ENCODE measurements at regions not wholly inside any gene's neighbourhood (a gene's known extent, or its start where the extent isn't known, plus 50 kb on each side); places are given as distances from the start of the nearest gene placed in this dataset.

DNA sequence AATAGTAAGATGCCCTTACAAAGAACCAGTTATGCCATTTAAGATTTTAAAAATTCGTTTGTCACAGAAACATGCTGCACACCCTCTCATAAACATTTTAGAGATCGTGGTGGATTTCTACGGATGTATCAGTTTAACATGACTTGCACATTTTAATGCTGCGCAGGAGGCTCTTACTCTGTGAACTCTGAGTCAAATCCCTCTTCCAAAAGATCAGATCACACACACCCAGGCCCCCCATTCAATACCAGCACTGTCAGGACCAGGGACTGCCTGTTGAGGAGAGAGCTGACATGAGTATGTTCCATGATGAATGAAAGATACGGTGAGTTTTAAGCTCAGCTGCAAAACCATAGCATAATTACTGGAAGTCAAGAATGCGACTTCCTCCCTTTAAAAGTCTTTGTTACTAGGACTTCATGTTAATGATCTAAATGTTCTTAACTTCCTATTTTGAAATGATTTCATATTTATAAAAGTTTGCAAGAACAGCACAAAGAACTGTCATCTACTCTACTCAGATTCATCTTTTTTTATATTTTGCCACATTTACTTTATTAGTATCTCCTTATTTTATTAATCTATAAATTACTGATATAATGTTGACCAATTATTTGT lies 500.2 kb downstream of the GLRX3 start:
- no peak for ATAC-seq
- DNase-seq: no peak
- WGBS, 2 donors: 69% methylated on average over 6 of the region's 6 CpGs
- TF ChIP-seq, protein P1, sequence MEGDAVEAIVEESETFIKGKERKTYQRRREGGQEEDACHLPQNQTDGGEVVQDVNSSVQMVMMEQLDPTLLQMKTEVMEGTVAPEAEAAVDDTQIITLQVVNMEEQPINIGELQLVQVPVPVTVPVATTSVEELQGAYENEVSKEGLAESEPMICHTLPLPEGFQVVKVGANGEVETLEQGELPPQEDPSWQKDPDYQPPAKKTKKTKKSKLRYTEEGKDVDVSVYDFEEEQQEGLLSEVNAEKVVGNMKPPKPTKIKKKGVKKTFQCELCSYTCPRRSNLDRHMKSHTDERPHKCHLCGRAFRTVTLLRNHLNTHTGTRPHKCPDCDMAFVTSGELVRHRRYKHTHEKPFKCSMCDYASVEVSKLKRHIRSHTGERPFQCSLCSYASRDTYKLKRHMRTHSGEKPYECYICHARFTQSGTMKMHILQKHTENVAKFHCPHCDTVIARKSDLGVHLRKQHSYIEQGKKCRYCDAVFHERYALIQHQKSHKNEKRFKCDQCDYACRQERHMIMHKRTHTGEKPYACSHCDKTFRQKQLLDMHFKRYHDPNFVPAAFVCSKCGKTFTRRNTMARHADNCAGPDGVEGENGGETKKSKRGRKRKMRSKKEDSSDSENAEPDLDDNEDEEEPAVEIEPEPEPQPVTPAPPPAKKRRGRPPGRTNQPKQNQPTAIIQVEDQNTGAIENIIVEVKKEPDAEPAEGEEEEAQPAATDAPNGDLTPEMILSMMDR (IDR thresholded peaks at IDR 0.05): no peak
- no peaks in the 10 kb centered on the region for H3K36me3 ChIP-seq
- peaks cover 0 to under 1% (median 0%) of the 10 kb centered on the region in 11 donors for H3K9me3 ChIP-seq
- H3K27ac ChIP-seq: no peak overlapping the region
- H3K4me3 ChIP-seq: no peak overlapping the region
- H3K4me1 ChIP-seq: peaks cover 0 to 9% (median 0%) of the 10 kb centered on the region in 9 donors
- H3K27me3 ChIP-seq: peaks cover 0 to 48% (median 21%) of the 10 kb centered on the region in 7 donors
- intact Hi-C loops (cut with DNase I): no loop called here

- ATAC-seq (no peak), DNase-seq (no peak)
- no peak overlapping the region for H3K27ac ChIP-seq
- no peaks in the 10 kb centered on the region for H3K36me3 ChIP-seq
- 39 to 42% methylated on average over 4 of the region's 4 CpGs for WGBS, 2 donors
- intact Hi-C loops (cut with DNase I): no loop called here
- TF ChIP-seq, protein P1 (IDR thresholded peaks at IDR 0.05): no peak
- no peak overlapping the region for H3K4me3 ChIP-seq
- peaks cover 0 to 2% (median 0%) of the 10 kb centered on the region in 9 donors for H3K4me1 ChIP-seq
- peaks cover 0 to 4% (median 0%) of the 10 kb centered on the region in 11 donors for H3K9me3 ChIP-seq
- peaks cover 0 to 52% (median 21%) of the 10 kb centered on the region in 7 donors for H3K27me3 ChIP-seq
Observed at GRCh38 chr10:130637089-130637676, 501.0 kb downstream of the GLRX3 start.

- Histone ChIP-seq H3K27me3 (peaks cover 0 to 53% (median 25%) of the 10 kb centered on the region in 7 donors), H3K4me3 (no peak overlapping the region), H3K36me3 (no peaks in the 10 kb centered on the region), H3K9me3 (peaks cover 0 to 4% (median 0%) of the 10 kb centered on the region in 11 donors), H3K4me1 (no peaks in the 10 kb centered on the region), H3K27ac (no peak overlapping the region)
- ATAC-seq (no peak), DNase-seq (no peak)
- TF ChIP-seq, protein P1 (IDR thresholded peaks at IDR 0.05): no peak
- intact Hi-C loops (cut with DNase I): no loop called here
- WGBS, 2 donors: 75 to 81% methylated on average over 4 of the region's 4 CpGs
Observed at GRCh38 chr10:130638991-130639390, 502.8 kb downstream of the GLRX3 start.

- Histone ChIP-seq H3K36me3 (no peaks in the 10 kb centered on the region), H3K4me1 (no peaks in the 10 kb centered on the region), H3K4me3 (no peak overlapping the region), H3K27me3 (peaks cover 0 to 18% (median 6%) of the 10 kb centered on the region in 7 donors), H3K9me3 (peaks cover 0 to 4% (median 0%) of the 10 kb centered on the region in 11 donors), H3K27ac (no peak overlapping the region)
- TF ChIP-seq, protein P1 (IDR thresholded peaks at IDR 0.05): no peak
- no peak for ATAC-seq
- 92 to 94% methylated on average over 4 of the region's 4 CpGs for WGBS, 2 donors
- intact Hi-C loops (cut with DNase I): no loop called here
- DNase-seq: no peak
Observed at GRCh38 chr10:130642926-130643325, 506.7 kb downstream of the GLRX3 start.
